NOMO-1 treated with DMSO at 0.1 percent for 48 hours (cell line): ENCODE measurements at regions not wholly inside any gene's neighbourhood (a gene's known extent, or its start where the extent isn't known, plus 50 kb on each side); places are given as distances from the start of the nearest gene placed in this dataset.

Experiments used
- DNase-seq: peaks from one replicate; lab custom pipeline; 2025; ENCODE audit not compliant: unreplicated experiment; lab: John Stamatoyannopoulos, UW

DNA sequence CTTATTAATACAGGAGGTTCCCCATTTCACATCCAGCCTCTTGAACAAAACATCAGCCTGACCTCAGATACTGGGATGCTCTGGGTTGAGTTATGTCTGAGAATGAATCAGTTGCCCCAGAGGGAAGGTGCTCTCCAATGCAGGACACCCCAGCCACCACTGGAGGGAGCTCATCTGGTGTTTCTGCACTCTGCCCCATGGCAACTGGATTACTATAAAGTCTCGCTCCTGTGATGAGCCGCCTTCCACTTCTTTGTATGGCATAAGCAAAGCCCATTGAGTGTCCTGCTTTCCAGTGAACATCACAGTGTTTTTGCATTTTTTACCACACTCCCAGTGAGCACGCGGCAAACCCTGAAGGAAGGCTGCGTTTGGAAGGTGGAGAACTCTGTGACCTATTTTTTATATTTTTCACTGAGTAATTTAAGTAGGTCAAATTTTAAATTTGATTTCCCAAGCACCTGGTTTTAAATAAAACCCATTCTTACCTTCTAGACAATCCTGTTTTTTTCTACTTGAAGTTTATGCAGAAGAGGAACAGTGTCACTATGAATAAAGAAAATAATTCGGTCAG lies 176.9 kb upstream of the WWC1 start:
- DNase-seq: peak; percentile 49

DNA sequence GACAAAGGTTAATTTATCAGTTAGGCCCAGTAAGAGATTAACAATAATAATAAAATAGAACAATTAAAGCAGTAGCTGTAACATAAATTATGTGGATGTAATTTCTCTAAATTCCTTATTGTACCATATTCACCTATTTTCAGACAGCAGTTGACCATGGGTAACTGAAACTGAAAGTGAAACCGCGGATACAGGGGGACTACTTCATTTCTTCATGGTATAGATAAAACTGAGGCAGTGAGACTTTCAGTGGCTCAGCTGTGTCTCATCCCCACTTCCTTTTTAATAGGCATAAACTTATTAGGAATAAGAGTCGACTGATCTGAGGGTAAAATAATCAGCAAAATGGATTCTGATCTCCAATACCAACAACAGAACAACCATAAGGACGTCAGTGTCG lies 174.0 kb upstream of the WWC1 start:
- no peak for DNase-seq

DNA sequence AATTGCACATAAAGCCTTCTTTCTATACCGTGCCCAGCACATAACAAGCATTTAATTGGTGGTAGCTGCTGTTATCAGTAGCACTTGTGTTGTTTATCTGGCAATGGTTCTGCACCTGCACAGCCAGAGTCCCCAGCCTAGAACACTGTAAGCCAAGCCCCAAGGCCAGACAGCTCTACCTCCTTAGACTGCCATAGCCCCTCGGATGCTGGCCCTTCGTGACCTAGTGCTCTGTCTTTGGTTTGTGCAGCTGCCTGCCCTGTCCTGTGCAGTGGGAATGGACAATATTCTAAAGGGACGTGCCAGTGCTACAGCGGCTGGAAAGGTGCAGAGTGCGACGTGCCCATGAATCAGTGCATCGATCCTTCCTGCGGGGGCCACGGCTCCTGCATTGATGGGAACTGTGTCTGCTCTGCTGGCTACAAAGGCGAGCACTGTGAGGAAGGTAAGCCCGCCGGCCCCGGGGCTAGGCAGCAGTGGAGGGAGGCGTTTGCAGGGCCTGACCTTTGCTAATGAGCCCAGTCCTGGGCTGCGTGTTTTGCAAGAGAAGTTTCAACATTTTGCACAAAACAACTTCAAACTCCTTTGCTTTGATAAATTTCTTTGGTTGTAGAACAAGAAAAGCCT lies 173.3 kb upstream of the WWC1 start:
- DNase-seq: no peak

DNA sequence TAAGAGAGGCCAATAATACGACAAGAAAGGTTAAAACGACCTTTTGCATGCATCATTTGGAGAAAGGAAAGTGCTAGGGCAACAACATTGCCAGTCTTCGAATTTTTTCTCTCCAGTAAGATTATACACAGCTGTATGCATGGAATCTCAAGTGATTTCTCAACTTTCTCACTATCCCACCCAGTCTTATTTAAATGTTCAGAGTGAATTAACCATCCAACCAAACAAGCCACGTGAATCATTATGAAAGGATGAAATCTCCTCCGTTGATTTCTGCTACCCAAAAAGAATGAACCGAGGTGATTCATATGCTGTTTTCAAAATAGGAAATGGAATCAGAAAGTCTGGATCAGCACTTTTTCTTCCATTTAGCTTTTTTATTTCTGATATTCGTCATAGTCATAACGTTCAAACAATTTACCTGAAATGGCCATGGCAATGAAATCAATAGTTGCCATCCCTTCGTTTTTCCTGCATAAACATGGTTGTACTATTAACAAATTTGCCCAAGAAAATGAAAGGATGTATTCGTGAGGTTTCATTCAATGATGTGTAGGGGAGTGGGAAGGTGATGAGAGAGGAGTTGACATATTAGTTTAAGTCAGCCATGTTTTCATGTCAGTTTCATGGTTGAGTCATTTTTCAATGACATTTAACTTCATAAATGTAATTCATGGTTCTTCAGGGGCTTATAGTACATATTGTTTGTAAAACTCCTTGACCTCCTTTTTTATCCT lies 170.9 kb upstream of the WWC1 start:
- no peak for DNase-seq

DNA sequence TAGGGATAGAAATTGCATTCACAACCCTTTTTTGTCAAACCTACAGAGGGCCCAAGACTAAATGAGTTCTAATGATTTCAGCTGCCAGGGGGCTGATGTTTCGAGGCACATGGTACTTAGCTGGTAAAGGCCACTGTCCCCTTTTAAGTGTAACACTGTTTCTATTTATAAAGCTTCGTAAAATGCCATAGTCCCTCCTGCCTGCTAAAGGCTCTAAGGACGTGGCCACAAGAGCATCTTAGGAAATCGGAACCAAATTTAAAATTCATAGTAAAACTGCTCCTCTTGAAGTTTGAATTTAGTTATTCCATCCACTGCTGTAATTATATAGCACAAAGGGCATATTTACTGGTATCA lies 170.3 kb upstream of the WWC1 start:
- no peak for DNase-seq

DNA sequence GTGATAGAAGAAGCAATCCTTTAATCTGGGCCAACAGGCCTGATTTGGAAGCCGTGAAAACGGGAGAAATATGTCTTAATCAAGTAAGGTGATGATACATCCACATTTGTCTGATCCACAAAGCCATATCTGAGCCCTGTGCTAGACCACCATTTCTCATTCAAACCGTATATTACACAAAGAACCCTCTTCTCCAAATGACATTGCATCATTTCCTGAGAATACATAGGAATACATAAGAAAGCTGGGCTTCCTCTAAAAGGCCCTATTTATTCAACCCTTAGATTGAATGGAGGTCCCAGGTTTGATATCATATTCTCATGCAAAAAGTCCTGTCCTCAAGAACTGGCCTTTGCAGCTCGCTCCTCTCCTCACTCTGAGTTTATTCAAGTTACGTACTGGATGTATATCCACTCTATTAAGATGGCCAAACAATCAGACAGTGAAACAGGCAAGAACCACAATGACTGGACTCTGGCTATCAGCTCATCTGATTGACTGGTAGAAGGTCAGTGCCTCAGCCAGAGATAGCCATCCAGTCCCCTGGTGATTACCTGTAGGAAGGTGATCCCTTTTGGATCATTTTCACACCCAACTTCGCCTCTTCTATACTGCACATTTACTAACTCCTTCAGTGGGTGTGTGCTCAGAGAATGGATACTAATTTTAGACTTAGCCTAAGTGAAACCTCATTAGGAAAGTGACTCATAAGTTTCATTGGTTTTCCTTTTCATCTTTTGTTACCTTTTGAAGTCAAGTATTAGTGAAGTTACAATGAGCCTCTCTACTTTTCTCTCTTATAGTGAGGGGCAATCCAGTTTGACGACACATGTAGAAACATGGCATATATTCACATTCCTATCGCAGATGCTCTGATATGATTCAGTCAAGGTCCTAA lies 167.6 kb upstream of the WWC1 start:
- DNase-seq: peak; percentile 51

DNA sequence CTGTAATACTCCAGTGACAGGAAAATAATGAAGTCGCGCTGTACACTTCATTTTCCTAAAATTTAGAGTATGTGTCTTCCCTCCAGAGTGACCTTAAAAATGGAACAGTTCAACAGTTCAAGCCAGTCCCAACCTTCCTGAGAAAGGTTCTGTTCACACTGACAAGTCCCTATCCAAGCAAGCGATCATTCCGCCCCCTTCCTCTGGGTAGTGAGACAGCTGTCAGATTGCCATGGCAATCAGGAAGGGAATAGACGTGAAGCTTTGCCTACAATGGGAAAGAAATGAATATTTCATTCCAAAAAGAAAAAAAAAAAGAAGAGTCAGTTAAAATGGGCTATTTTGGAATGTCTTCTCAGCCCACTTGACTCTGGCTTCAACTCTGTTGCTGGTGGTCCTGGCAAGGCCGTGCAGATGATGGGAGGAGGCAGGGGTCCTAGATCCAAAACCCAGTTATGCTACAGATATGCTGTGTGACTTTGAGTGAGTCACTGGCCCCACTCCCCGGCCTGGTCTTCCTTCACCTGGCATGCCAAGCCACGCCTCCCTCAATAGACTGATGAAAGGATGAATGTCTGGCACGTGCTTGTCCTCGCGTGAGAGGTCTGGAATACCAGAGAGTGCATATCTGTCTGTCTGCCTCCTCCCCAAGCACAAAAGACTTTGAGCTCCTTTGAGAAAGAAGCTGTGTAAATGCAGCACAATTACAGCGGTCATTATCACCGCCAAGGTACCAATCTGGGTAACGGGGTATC lies 165.8 kb upstream of the WWC1 start:
- no peak for DNase-seq

DNA sequence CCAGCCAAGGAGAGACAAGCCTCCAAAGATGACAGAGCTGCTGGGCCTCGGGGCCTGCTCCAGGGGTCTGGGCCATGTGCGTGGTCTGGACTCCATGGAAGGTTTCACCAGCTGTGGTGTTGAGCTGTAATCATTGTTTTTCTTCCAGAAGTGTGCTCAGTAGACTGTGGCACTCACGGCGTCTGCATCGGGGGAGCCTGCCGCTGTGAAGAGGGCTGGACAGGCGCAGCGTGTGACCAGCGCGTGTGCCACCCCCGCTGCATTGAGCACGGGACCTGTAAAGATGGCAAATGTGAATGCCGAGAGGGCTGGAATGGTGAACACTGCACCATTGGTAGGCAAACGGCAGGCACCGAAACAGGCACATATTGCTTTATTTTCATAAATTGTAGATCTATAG lies 164.8 kb upstream of the WWC1 start:
- no peak for DNase-seq

DNA sequence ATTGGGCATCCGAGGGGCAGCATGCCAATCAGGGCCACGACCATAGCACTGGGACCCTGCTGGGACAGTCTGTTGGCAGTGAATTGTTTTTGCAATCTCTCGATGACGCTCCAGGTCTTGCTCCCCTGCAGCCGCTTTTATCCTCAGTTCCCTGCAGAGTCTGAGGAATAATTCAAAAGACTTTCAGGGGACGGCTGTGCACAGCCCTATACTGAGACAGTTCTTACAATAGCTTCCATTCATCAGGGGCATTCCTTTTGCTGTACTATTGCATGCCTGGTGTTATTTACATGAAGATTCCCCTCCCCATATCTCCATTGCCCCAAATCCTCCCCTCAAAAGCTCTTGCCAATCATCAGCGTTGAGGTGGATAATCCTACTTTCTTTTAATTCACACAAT lies 163.3 kb upstream of the WWC1 start:
- no peak for DNase-seq

DNA sequence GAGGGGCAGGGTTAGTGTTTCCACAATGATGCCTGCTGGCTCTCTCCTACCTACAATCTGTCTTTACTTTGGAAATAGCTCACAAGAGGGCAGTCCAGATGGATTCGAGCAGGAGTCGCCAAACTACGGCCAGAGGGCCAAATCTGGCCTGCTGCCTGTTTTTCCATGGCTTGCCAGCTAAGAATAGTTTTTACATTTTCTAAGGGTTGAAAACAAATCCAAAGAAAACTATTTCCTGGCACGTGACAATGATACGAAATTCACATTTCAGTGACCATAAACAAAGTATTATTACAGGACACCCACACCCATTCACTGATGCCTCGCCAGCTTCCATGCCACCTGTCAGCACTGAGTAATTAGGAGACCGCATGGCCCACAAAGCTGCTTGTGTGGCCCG lies 162.9 kb upstream of the WWC1 start:
- DNase-seq: no peak

DNA sequence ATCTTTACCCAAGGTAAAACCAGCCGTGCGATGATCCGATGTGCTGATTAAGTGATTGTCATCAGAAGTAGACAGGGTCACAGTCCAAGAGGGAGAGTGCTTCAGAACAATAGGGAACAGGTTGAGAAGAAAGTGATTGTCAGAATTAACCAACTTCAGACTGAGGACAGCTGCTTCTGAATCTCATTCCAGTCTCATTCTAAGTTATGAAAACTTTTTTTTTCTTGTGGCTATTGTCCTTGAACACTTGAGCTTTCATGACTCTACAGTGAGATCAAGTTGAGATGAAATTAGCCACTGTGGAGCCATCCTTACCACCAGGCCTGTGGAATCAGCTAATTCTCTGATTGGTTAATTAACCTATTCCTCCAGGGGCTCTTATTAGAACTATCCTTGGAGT lies 159.9 kb upstream of the WWC1 start:
- DNase-seq: no peak

DNA sequence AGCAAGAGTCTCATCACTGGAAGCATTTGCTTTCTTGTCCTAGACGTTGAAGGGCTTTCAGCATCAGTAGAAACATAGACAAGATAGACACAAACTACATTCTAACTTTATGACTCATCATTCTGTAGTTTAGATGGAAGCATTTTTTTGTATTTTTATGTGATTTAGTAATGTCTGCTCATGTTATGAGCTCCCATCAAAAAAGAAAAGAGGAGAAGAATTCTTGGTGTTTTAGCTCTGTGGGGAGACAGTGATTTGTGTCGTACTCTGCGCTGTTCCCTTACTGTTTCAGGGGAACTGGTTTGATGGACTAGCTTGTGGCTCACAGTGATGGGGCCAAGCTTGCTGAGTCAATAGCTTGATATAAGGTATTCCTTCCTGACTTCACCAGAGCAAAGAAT lies 159.2 kb upstream of the WWC1 start:
- DNase-seq: no peak

DNA sequence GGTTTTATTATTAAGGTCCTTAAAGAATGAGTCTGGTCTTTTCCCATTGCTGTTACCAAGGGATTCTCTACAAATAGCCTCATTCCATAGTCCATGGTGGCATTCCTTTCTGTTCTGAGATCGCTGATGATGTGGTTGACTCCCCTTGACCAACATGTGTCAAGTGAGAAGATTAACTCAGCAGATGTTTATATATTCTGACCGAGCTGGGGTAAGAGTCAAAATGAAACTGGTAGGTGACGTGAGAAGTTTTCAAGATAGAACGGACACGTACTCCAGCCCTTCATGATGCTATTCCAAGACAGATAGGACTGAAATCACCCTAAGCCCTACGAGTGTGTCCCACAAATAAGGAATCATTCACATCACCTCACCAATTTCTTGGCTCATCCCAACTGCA lies 155.5 kb upstream of the WWC1 start:
- no peak for DNase-seq

DNA sequence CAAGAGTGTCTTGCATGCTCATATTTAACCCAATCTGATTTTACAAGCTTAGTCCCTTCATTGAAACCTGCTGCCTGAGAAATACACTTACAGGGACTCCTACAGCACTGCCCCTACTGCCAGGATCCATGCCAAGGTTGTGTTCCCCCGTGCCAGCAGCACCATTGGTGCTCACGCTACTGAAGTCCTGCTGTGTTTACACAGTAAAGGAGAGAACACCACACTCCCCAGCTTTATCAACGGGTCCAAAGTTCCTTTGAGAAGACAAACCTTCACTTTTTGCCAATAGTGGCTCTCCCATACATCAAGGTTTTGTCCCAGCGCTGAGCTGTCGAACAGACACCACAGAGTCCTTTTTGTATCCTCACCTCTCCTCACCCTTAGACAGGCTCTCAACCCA lies 155.1 kb upstream of the WWC1 start:
- no peak for DNase-seq

DNA sequence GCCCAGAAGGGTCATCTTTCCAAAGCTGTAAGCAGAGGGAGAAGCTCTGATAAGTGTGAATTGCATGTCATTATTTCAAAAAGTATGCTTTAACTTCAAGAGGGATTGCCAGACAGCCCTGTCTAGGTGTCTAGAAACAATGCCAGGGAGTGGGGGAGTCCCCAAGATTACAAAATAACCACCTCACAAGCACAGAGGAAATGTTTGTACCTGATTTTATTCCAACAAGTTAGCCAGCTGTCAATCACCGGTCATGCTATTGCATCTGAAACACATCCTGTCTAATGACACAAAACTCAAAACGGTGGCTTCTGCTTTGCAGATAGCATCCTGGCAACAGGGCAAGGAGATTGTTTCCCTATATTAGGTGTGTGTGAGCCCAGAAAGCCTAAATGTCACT lies 154.2 kb upstream of the WWC1 start:
- DNase-seq: no peak

DNA sequence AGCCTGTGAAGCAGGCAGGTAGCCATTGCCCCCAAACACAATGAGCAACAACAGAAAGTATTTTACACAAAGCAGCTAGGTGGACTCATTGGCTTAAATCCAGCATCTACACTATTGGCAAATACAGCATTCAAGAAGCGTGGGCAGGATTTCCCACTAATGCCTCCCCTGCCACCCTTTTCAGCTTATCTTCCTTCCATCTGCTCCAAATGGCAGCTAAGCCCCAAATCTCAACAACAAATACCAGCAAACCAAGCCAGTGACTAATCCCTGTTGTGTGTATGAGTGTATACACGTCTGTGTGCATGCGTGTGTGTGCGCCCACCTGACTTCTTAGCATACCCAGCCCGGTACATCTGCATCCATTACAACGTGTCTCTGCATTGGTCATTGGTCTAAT lies 151.2 kb upstream of the WWC1 start:
- no peak for DNase-seq

DNA sequence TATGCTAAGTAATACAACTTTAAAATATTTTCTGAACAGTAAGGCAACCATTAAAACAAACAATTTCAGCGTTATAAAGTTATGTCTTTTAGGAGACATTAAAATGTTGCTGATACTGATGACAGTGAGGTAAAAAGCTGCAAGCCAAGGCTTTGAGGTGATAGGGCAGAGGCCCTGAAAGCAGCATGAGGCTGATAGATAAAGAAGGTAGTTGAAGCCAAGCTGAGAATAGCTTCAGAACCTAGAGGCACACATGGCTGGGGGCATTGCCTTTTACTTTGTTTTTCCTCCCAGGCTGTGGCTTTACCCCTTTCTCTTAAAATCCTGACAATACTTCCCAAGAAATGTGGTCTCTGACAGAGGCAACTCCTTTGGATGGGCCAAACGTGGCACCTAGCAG lies 149.0 kb upstream of the WWC1 start:
- DNase-seq: no peak

DNA sequence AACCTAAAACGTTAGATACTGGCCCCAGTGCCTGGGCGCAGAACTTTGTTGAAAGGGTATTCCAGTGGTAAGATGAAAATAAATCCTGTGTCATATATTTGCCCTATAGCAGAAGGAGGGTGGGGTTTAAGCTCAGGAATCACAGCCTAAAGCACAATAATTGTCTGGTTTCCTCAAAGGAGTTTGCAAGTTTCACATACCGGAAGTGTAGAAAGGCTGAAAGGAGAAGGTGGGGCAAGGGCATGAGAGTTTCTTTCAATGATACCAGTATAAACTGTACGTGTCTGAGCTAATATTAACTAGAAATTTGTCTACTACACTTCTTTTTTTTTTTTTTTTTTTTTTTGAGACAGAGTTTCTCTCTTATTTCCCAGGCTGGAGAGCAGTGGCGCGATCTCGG lies 147.9 kb upstream of the WWC1 start:
- peak; percentile 71 for DNase-seq

DNA sequence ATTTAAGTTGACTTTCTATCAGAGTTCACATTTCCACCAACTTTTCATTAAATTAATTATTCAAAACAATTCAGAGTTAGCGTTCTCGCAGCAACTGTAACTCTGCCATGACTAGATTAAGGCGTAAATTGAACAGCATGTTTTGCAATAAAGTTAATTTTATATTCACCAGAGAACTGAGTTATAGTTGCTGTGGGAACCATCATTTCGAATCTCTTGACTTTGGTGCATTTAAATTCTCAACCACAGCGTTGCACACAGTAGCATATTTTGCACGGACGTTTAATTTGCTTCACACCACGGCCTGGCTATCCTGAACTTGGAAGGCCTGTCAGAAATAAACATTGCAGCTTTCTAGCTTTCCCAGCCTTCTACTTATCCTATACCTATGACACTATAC lies 144.3 kb upstream of the WWC1 start:
- DNase-seq: no peak

DNA sequence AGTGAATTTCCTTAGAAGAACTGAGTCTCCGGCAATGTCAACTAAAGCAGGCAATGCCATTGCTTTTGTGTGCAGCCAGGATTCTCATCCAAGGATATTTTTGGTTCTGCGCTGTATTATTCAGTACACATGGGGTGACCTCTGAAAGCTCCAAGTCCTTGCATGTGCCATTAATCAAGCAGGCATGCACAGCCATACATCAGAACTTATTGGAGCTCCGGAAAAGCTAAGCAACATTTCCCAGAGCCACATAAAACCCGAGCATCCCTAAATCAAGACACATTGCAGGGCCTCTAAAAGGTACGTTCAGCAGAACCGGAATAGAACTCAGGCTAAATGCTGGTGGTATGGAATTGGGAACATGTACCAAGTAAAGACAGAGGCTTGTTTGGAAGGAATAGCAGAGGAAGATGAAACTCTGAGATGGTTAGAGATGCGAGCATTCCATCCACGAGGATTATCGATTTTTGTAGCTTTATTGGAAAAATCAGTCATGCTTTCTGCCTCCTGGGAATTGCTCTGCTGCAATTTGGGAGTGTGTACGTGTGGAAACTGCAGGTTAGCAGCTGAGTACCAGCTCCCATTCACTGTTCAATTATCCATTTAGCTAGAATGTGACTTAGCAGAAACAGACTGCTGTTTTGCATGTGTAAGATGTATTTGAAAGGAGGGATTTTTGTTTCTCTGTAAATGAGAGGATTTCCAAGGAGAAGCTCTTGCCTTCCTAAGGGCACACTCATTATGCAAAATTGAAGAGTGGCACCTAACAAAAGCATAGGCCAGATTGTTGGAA lies 143.7 kb upstream of the WWC1 start:
- DNase-seq: no peak
